ENCODE measurements at regions not wholly inside any gene's neighbourhood (a gene's known extent, or its start where the extent isn't known, plus 50 kb on each side); places are given as distances from the start of the nearest gene placed in this dataset.

GRCh38 chr1:222421380-222421779 is 126.5 kb downstream of the HHIPL2 start:
- TF ChIP-seq POLR2AphosphoS5 (IDR thresholded peaks at IDR 0.05): no peak
- TF ChIP-seq CTCF (IDR thresholded peaks at IDR 0.05): no peak
- TF ChIP-seq POLR2A (IDR thresholded peaks at IDR 0.05): no peak

All from stomach (tissue), 4 donors.